Transverse colon (tissue), 4 donors: ENCODE measurements at regions not wholly inside any gene's neighbourhood (a gene's known extent, or its start where the extent isn't known, plus 50 kb on each side); places are given as distances from the start of the nearest gene placed in this dataset.

Experiments
- DNase-seq: peaks from one replicate; pipeline ENCODE4 v3.0.0-alpha.2; 2019
- H3K27ac ChIP-seq, 4 donors: fragments of 200-600 bp; sonication (generic); 2 replicates each; pipeline ENCODE4 v1.5.1; 2016 to 2018; ENCODE audit warnings: inconsistent platforms in 4 of 4
- H3K27me3 ChIP-seq: fragments of 200-600 bp; sonication (generic); 2 replicates; pipeline ENCODE4 v1.5.1; 2017; ENCODE audit warnings: inconsistent platforms
- H3K36me3 ChIP-seq, 4 donors: fragments of 200-600 bp; sonication (generic); 2 replicates each; pipeline ENCODE4 v1.5.1; 2017 to 2019; ENCODE audit warnings: inconsistent platforms in 4 of 4
- H3K4me1 ChIP-seq, 4 donors: fragments of 200-600 bp; sonication (generic); 2 replicates each; pipeline ENCODE4 v1.5.1; 2017 to 2020; ENCODE audit warnings: inconsistent platforms in 4 of 4
- H3K4me3 ChIP-seq, 4 donors: fragments of 200-600 bp; sonication (generic); 1 replicate in 1 of 4; 2 replicates in 3 of 4; pipeline versions ENCODE4 v1.5.1 to v1.6.1; 2017 to 2019; ENCODE audit warnings: inconsistent platforms in 4 of 4
- H3K9me3 ChIP-seq, 2 donors: fragments of 200-600 bp; sonication (generic); 2 replicates each; pipeline ENCODE4 v1.5.1; 2017 to 2019; ENCODE audit warnings: inconsistent platforms in 2 of 2
- EP300 ChIP-seq: sonication (generic); formaldehyde crosslinking; IDR thresholded peaks from one replicate; pipeline ENCODE4 v1.6.1; 2017; ENCODE audit warnings: antibody characterized with exemption, low read depth
- POLR2A ChIP-seq: fragments of 450-650 bp; IDR thresholded peaks from one replicate; pipeline ENCODE4 v1.6.1; 2016; ENCODE audit warnings: antibody characterized with exemption, mild to moderate bottlenecking, moderate library complexity
- POLR2AphosphoS5 ChIP-seq, 3 donors: sonication (generic); formaldehyde crosslinking; IDR thresholded peaks; one replicate each; pipeline ENCODE4 v1.6.1; 2016; ENCODE audit warnings: antibody characterized with exemption in 3 of 3
- WGBS, 2 donors: methylation state at CpG; one replicate each; pipeline ENCODE4 v1.1.5; 2018; ENCODE audit warnings: low coverage in 1 of 2; 5-methylcytosine and 5-hydroxymethylcytosine counted together
- in situ Hi-C, 4 donors: fragments of 200-750 bp; cut with MboI; loops; one replicate each; pipeline versions ENCODE4 v1.15.0 to v1.15.1; 2017; ENCODE audit warnings: low sequenced_read_pairs in 3 of 4, low pct_ligation_motif_present in 1 of 4, low pct_unique_long_range_greater_than_20kb in 1 of 4
- intact Hi-C: fragments of 100-400 bp; cut with DNase I; formaldehyde crosslinking; loops from one replicate; pipeline ENCODE4 v1.15.1; 2023; ENCODE audit warnings: low total_unique reads
- TF ChIP-seq, protein P1 (sequence below), 5 experiments: fragments of 200-600 bp in 3 of 5; fragments of 450-650 bp in 2 of 5; sonication (generic) in 3 of 5; IDR thresholded peaks; 1 replicate in 2 of 5; 2 replicates in 3 of 5; pipeline ENCODE4 v1.5.1; 2016 to 2017; ENCODE audit warnings: antibody characterized with exemption in 5 of 5, inconsistent platforms in 3 of 5, mild to moderate bottlenecking in 2 of 5, moderate library complexity in 1 of 5

DNA sequence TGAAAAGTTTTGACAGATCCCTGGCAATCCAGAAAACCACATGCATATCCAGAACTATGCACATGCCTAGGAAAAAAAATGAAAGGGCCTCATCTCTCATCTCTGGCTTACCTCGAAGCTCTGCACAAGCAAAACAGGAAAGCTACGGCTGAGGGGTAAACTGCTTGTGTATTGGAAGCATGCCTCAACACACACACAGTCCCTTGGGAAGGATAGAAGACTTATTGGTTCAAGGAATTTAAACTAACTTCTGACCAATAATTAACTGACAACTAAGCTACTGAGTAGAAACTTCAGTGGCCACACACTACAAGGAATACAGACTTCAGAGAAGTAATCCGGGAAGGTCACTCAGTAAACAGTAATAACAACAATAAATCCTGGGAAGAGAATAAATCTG is 59.9 kb upstream of the POMGNT2 start:
- intact Hi-C loops, result no loop called here
- WGBS, 2 donors, result 57 to 78% methylated on average over 3 of the region's 3 CpGs

DNA sequence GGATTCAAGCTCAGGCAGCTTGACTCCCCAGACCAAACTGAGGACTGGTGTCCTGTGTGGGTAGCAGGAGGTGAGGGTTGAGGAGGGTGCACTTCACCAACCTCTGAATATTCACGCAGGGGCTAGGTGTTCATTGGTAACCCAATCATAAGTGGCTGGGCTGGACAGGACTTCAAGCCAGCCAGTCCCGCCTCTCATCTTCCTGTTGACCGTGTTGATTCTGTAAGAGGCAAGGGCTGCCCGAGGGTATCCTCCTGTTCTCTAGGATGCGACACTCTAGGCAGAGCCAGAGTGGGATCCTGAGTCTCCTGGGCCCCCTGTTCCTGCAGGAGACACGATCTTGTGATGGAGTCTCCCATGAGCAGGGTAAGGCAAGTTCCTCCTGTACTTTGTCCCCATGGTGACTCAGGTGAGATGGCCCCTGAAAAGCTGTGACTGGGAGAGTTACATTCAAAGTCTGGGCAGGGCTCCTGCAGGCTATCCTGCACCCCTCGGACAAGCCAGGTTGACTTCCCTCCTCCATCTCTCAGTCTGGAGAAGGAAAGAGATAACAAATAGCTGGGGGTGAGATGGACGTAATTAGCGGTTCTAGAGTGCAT is 58.1 kb upstream of the POMGNT2 start:
- 50 to 72% methylated on average over 2 to 9 of the region's 9 CpGs for WGBS, 2 donors
- intact Hi-C loops (no loop called here), in situ Hi-C loops (loop anchor here in 3 of 4 donors (10.0 to 25.0 kb wide), 2 partner anchors 341 to 348 kb away; no protein-coding TSS in a partner anchor)
- Histone ChIP-seq H3K9me3 (peaks cover 5 to 10% of the 10 kb centered on the region in 2 donors), H3K27me3 (no peaks in the 10 kb centered on the region), H3K27ac (no peak overlapping the region), H3K36me3 (no peaks in the 10 kb centered on the region), H3K4me1 (peaks cover 0 to 6% (median 0%) of the 10 kb centered on the region in 4 donors), H3K4me3 (no peak overlapping the region)
- DNase-seq, result no peak
- no peak for TF ChIP-seq EP300
- TF ChIP-seq POLR2AphosphoS5 (IDR thresholded peaks at IDR 0.05), result no peak
- TF ChIP-seq, protein P1, sequence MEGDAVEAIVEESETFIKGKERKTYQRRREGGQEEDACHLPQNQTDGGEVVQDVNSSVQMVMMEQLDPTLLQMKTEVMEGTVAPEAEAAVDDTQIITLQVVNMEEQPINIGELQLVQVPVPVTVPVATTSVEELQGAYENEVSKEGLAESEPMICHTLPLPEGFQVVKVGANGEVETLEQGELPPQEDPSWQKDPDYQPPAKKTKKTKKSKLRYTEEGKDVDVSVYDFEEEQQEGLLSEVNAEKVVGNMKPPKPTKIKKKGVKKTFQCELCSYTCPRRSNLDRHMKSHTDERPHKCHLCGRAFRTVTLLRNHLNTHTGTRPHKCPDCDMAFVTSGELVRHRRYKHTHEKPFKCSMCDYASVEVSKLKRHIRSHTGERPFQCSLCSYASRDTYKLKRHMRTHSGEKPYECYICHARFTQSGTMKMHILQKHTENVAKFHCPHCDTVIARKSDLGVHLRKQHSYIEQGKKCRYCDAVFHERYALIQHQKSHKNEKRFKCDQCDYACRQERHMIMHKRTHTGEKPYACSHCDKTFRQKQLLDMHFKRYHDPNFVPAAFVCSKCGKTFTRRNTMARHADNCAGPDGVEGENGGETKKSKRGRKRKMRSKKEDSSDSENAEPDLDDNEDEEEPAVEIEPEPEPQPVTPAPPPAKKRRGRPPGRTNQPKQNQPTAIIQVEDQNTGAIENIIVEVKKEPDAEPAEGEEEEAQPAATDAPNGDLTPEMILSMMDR (IDR thresholded peaks at IDR 0.05), result no peak
- no peak for TF ChIP-seq POLR2A

More for the DNA sequence above, 59.9 kb upstream of the POMGNT2 start:
- no peak for DNase-seq
- in situ Hi-C loops, result loop anchor here in 3 of 4 donors (10.0 to 25.0 kb wide), 2 partner anchors 339 to 347 kb away; no protein-coding TSS in a partner anchor
- Histone ChIP-seq H3K27me3 (no peaks in the 10 kb centered on the region), H3K4me3 (no peak overlapping the region), H3K9me3 (peaks cover 5 to 10% of the 10 kb centered on the region in 2 donors), H3K4me1 (peaks cover 0 to 6% (median 0%) of the 10 kb centered on the region in 4 donors), H3K36me3 (no peaks in the 10 kb centered on the region), H3K27ac (no peak overlapping the region)
- no peak for TF ChIP-seq POLR2A
- TF ChIP-seq, protein P1 (IDR thresholded peaks at IDR 0.05), result no peak
- TF ChIP-seq POLR2AphosphoS5 (IDR thresholded peaks at IDR 0.05), result no peak
- no peak for TF ChIP-seq EP300

DNA sequence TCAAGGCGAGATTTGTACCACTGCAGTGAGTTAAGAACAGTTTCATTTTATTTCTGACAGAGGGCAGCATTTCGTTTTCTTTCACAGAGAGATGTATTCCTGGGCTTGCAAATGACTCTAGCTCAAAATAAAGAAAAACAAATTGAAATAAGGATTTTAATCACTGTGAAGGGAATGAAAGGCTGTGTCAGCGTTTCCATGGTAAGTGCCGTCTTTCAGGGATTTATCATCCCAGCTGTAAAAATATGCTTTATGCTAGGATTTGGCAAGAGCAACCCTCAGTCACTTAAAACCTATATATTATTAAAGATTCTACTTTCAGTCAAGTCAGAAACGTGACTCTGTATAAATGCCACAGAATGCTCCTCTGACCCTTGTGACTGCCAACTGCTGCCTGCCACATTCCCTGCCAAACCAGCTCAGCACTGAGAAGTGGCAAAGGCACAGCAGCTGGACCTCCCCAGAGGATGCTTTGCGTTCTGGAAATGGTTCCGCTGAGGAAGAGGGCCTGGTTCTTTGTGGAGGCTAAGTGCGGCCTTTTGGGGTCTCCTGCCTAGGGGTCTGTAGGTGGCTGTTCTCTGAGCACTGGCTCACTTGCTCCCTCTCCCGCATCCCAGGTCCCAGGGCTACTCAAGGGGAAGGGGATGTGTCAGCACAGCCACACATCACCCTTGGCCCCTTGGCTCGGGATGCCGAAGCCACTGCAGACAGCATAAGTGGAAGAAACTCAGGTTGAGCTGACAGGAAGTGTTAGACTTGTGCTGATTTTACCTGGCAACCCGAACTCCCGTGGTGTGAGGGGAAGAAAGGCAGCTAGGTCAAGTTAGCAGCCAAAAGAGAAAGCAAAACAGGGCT is 56.6 kb upstream of the POMGNT2 start:
- intact Hi-C loops (no loop called here), in situ Hi-C loops (loop anchor here in 3 of 4 donors (10.0 to 25.0 kb wide), 2 partner anchors 342 to 350 kb away; no protein-coding TSS in a partner anchor)
- WGBS, 2 donors, result 44 to 48% methylated on average over 7 to 13 of the region's 13 CpGs
- Histone ChIP-seq H3K4me1 (peaks cover 0 to 6% (median 0%) of the 10 kb centered on the region in 4 donors), H3K9me3 (peaks cover 5 to 10% of the 10 kb centered on the region in 2 donors), H3K27me3 (no peaks in the 10 kb centered on the region), H3K4me3 (no peak overlapping the region), H3K27ac (peak overlapping the region in 2 of 4 donors; percentile 13 to 51), H3K36me3 (no peaks in the 10 kb centered on the region)
- no peak for DNase-seq
- no peak for TF ChIP-seq POLR2AphosphoS5 (IDR thresholded peaks at IDR 0.05)
- TF ChIP-seq, protein P1 (IDR thresholded peaks at IDR 0.05), result peak; percentile 16 to 49 (median 38)

DNA sequence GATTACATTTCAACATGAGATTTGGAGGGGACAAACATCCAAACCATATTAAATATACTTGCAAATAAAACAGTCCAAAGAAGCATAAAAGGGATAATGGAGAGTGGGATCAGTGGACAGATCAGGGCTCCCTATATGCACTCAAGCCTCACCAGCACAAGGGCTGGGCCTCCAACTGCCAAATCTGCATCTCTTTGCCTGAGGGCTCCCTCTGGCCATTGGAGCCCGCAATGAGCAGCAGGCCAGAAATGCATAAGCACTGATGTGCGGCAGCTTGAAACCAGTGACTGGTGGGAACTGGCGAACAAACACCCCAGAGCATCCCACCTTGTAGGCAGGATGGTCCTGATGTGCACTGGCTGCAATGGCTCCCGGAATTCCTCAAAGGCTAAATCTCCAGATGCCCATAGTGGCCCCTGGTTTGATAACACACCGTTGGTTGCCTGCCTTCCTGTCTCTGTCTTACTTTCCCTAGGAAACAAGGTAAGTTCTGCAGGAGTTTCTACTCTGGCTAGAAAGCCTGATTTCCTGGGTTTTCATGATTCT is 55.9 kb upstream of the POMGNT2 start:
- peaks cover 3 to 7% of the 10 kb centered on the region in 2 donors for H3K9me3 ChIP-seq
- intact Hi-C loops, result no loop called here
- no peaks in the 10 kb centered on the region for H3K27me3 ChIP-seq
- H3K36me3 ChIP-seq, result no peaks in the 10 kb centered on the region
- no peak overlapping the region for H3K4me3 ChIP-seq
- in situ Hi-C loops, result loop anchor here in 3 of 4 donors (10.0 to 25.0 kb wide), 2 partner anchors 343 to 351 kb away; no protein-coding TSS in a partner anchor
- peaks cover 0 to 6% (median 0%) of the 10 kb centered on the region in 4 donors for H3K4me1 ChIP-seq
- WGBS, 2 donors, result 80% methylated on average over 1 to 5 of the region's 5 CpGs
- no peak for TF ChIP-seq POLR2AphosphoS5 (IDR thresholded peaks at IDR 0.05)
- no peak for TF ChIP-seq POLR2A
- TF ChIP-seq, protein P1 (IDR thresholded peaks at IDR 0.05), result no peak
- no peak for TF ChIP-seq EP300
- no peak for DNase-seq
- no peak overlapping the region for H3K27ac ChIP-seq
